T-helper 9 cell (primary cell): ENCODE measurements at regions not wholly inside any gene's neighbourhood (a gene's known extent, or its start where the extent isn't known, plus 50 kb on each side); places are given as distances from the start of the nearest gene placed in this dataset.
"Not testable (repeated sequence)": the region's sequence is repeated elsewhere in the genome, so short reads cannot be mapped to it uniquely, and the experiment has no call there.

ENCODE experiments used
- DNase-seq: peaks from one replicate; pipeline ENCODE4 v3.0.0-alpha.2; 2020

GRCh38 chr5:87115839-87116364 is 151.8 kb upstream of the RASA1 start:
- no peak for DNase-seq

DNA sequence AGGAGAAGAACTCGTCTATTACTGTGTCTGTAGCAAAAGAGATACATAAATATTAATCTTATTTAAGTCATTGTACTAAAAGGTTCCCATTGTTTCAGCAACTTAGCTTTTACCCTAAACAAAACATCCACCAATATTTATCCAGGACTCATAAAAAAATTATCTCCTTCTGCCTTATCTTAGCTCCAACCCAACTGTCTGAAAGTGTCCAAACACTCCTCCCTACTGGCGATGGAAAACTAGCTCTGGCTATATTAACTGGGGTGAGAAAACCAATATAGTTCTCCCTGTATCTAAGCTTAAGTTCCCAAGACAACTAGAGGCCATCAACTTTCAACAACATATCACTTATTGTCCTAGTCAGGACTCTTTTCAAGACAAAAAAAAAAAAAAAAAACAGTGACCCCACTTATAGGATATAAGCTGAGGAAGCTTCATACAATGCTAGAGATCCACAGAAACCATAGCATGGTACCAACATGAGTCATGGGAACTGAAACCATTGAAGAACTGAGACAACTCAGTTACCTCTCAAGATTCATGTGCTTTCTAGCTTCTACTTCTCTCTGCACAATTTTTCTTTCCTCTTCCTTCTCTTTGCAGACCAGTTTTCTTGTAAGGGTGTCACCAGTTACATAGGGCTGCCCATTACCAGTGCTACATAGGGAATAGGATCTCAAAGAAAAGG is 150.7 kb upstream of the RASA1 start:
- no peak for DNase-seq

GRCh38 chr5:87119588-87119987 is 148.1 kb upstream of the RASA1 start:
- DNase-seq: no peak

DNA sequence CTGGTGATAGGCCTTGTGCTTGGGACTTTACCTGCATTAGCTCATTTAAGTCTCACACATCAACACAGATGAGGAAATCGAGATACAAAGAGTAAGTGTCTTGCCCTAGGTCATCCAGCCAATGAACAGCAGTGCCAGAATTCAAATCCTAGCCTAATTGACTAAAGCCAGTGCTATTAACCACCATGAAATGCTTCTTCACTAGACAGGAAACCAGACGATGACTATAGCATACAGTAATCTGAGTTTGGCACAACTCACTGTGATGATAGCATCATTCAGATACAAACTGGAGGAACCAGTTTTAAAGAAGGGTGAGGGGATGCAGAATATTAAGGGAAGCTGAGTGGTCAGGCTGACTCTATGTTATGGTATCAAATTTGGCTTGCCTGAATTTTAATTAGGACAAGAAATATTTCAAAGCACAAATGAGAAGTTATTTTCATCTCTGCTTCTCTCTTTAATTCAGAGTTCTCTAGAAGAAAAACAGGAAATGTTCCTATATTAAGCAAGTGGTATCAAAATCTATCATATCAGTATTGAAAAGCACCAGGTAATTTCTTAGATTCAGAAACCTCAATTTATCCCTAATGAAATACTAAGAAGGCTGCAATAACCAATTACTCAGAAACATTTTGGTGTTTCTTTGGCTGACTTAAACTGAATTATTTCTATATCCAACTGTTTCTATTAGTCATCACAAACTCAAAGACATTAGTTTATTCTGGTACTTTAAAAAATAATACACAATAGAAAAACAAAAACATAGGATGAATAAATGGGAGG is 147.0 kb upstream of the RASA1 start:
- DNase-seq: no peak

GRCh38 chr5:87121304-87122150 is 146.2 kb upstream of the RASA1 start:
- peak; percentile 6 for DNase-seq

DNA sequence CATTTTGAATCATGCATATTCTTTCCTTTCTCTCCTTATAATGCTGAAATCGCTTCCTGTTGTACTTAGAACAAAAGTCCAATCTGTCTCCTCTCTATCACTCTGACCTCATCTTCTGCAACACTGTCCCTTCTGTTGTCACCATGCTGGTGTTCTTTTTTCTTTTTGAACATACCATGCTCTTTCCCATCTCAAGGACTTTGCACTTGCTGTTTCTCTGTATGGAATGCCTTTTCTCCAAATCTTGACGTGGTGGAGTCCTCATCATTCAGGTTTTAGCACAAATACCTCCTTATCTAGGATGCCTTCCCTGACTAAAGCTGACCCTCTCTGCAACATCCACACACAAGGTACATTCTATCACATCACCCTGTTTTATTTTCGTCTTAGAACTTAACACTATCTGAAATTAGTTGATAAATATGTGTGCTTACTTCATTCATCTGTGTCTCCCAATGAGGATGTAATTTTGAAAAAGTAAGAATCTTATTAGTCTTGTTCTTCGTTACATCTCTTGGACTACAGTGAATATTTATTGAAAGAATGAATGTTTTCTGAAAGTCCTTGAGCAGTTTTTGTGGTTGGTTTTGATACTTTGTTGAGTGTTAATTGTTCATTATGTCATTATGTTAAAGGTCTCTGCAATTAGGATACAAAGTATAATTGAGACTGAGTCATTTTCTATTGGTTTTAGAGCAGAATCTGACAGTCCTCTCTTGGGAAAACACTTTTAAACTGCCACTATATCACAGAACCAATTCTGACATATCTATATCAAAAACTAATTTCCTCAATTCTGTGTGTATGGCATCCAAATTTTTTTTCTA is 145.3 kb upstream of the RASA1 start:
- no peak for DNase-seq

- DNase-seq: no peak
Observed at GRCh38 chr5:87125766-87126165, 141.9 kb upstream of the RASA1 start.

GRCh38 chr5:87126869-87127268 is 140.8 kb upstream of the RASA1 start:
- DNase-seq: no peak

GRCh38 chr5:87127426-87127825 is 140.3 kb upstream of the RASA1 start:
- DNase-seq: no peak

- DNase-seq: no peak
Observed at GRCh38 chr5:87127956-87128687, 139.6 kb upstream of the RASA1 start.

GRCh38 chr5:87129046-87129445 is 138.6 kb upstream of the RASA1 start:
- no peak for DNase-seq

DNA sequence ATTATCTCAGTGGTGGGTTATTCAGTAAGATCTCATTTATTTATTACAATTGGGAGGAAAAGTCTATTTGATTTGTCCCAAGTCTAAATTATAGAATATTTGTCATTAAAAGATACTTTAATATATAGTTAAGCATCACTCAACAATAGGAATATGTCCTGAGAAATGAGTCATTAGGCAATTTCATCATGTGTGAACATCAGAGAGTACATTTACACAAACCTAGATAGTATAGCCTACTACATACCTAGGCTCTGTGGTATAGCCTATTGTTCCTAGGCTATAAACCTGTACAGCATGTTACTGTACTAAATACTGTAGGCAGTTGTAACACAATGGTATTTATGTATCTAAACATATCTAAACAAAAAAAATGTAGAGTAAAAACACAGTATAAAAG is 135.0 kb upstream of the RASA1 start:
- DNase-seq: no peak

GRCh38 chr5:87134513-87134912 is 133.2 kb upstream of the RASA1 start:
- DNase-seq: not testable (repeated sequence)

DNA sequence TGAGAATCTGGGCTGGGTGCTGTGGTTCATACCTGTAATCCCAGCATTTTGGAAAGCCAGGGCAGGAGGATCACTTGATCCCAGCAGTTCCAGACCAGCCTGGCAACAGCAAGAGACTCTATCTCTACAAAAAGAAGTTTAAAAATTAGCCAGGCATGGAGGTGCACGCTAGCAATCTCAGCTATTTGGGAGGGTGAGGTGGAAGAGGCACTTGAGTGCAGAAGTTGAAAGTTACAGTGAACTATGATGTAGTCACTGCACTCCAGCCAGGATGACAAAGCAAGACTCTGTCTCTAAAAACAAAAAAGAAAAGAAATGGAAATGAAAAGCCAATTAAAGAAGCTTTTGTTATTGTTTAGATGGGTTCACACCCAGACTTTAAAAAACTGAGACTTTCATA is 131.6 kb upstream of the RASA1 start:
- DNase-seq: no peak

- DNase-seq: no peak
Observed at GRCh38 chr5:87136733-87137132, 130.9 kb upstream of the RASA1 start.

GRCh38 chr5:87137283-87137682 is 130.4 kb upstream of the RASA1 start:
- no peak for DNase-seq

GRCh38 chr5:87138091-87138805 is 129.4 kb upstream of the RASA1 start:
- DNase-seq: no peak

GRCh38 chr5:87139795-87140194 is 127.9 kb upstream of the RASA1 start:
- DNase-seq: no peak

- no peak for DNase-seq
Observed at GRCh38 chr5:87141544-87141943, 126.1 kb upstream of the RASA1 start.

DNA sequence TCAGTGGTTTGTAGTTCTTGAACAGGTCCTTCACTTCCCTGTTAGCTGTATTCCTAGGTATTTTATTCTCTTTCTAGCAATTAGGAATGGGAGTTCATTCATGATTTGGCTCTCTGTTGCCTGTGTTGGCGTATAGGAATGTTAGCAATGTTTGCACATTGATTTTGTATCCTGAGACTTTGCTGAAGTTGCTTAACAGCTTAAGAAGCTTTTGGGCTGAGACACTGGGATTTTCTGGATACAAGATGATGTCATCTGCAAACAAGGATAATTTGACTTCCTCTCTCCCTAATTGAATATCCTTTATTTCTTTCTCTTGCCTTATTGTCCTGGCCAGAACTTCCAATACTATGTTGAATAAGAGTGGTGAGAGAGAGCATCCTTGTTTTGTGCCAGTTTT is 121.8 kb upstream of the RASA1 start:
- not testable (repeated sequence) for DNase-seq

DNA sequence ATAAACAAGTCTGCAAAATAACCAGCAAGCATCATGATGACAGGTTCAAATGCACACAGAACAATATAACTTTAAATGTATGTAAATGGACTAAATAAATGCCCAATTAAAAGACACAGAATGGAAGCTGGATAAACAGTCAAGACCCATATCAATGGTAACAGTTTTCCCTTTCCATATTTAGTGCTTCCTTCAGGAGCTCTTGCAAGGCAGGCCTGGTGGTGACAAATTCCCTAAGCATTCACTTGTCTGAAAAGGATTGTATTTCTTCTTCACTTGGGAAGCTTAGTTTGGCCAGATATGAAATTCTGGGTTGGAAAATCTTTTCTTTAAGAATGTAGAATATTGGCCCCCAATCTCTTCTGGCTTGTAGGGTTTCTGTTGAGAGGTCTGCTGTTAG is 120.2 kb upstream of the RASA1 start:
- DNase-seq: no peak
